HCT116 (cell line): ENCODE measurements at regions not wholly inside any gene's neighbourhood (a gene's known extent, or its start where the extent isn't known, plus 50 kb on each side); places are given as distances from the start of the nearest gene placed in this dataset.

ENCODE experiments used
- CEBPB ChIP-seq: IDR thresholded peaks from 2 replicates; pipeline ENCODE4 v1.6.1; 2012; ENCODE audit warnings: low read depth
- CTCF ChIP-seq, 3 experiments: fragments of 200-600 bp in 1 of 3; sonication (generic) in 1 of 3; IDR thresholded peaks in 2 of 3; conservative IDR thresholded peaks in 1 of 3; 2 replicates each; pipeline ENCODE4 v1.5.1; 2012 to 2017; ENCODE audit warnings: low read depth in 2 of 3, low read length in 2 of 3, antibody characterized with exemption in 1 of 3, borderline replicate concordance in 1 of 3, control low read depth in 1 of 3, mild to moderate bottlenecking in 1 of 3, mixed read lengths in 1 of 3, mixed run types in 1 of 3, moderate library complexity in 1 of 3; ENCODE audit not compliant: insufficient read depth in 1 of 3
- MAX ChIP-seq: IDR thresholded peaks from 2 replicates; pipeline ENCODE4 v1.6.1; 2012
- POLR2A ChIP-seq: IDR thresholded peaks from 2 replicates; pipeline ENCODE4 v1.7.0; 2011; ENCODE audit warnings: borderline replicate concordance; ENCODE audit not compliant: insufficient read depth, insufficient read length; ENCODE audit errors: extremely low read depth
- POLR2AphosphoS5 ChIP-seq: IDR thresholded peaks from 2 replicates; pipeline ENCODE4 v1.6.1; 2011; ENCODE audit warnings: mild to moderate bottlenecking, low read depth, low read length, moderate library complexity
- RAD21 ChIP-seq: IDR thresholded peaks from 2 replicates; pipeline ENCODE4 v1.6.1; 2012; ENCODE audit warnings: low read depth, mild to moderate bottlenecking
- TCF7L2 ChIP-seq: IDR thresholded peaks from 2 replicates; pipeline ENCODE4 v1.7.0; 2011; ENCODE audit warnings: borderline replicate concordance, inconsistent platforms; ENCODE audit not compliant: insufficient read depth, insufficient read length; ENCODE audit errors: extremely low read depth
- ZFX ChIP-seq: fragments of 450-650 bp; IDR thresholded peaks from 2 replicates; pipeline ENCODE4 v1.6.1; 2017

- TF ChIP-seq MAX (no peak), CEBPB (no peak), RAD21 (no peak), TCF7L2 (no peak), POLR2AphosphoS5 (no peak), POLR2A (no peak), ZFX (no peak), CTCF (IDR thresholded peaks at IDR 0.05 in 2 of 3, conservative IDR thresholded peaks at IDR 0.05 in 1 of 3; ENCODE audit: borderline replicate concordance in 1 of 3, insufficient read depth in 1 of 3, low read depth in 2 of 3, low read length in 2 of 3) (no peak)
These were observed 456.6 kb downstream of the RPS6KC1 start for GRCh38 chr1:213507472-213508223.
